ENCODE measurements at regions not wholly inside any gene's neighbourhood (a gene's known extent, or its start where the extent isn't known, plus 50 kb on each side); places are given as distances from the start of the nearest gene placed in this dataset.

DNA sequence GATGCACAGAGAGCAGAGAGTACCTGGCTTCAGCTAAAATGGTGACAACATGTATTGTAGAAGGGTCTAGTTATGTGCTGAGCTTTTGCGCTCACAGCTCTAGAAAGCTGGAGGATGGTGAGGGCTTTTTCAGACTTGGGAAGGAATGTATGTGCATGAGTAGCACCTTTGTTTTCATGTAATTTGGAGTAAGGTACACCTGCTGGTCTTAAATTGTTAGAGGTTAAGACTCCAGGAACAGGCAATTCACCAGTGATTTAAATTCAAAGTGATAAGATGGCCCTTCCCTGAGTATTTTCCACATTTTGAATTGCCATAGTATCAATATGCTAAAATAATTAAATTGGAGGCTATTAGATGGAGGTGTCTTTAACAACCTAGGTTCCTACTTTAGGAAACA, 436.4 kb upstream of the GOLIM4 start:
- DNase-seq (ENCODE audit: low read depth in 6 of 9, low spot score in 9 of 9), result no peak
- no peak overlapping the region for H3K27ac ChIP-seq (ENCODE audit: low read depth in 1 of 2, low read length in 1 of 2)
- H3K36me3 ChIP-seq (ENCODE audit: control insufficient read depth in 2 of 2, insufficient read depth in 2 of 2, low read length in 1 of 2), result no peaks in the 10 kb centered on the region
- H3K27me3 ChIP-seq (ENCODE audit: control insufficient read depth in 2 of 2, insufficient read depth in 1 of 2, low read length in 1 of 2), result no peaks in the 10 kb centered on the region
- WGBS, result 95% methylated on average over 1 of the region's 1 CpG
- H3K9me3 ChIP-seq (ENCODE audit: control insufficient read depth in 2 of 2, insufficient read depth in 1 of 2, low read length in 1 of 2), result no peaks in the 10 kb centered on the region
- H3K4me1 ChIP-seq (ENCODE audit: control insufficient read depth in 2 of 2, insufficient read depth in 2 of 2, low read length in 2 of 2), result no peaks in the 10 kb centered on the region
- H3K4me3 ChIP-seq (ENCODE audit: low read length in 2 of 2), result no peak overlapping the region

DNA sequence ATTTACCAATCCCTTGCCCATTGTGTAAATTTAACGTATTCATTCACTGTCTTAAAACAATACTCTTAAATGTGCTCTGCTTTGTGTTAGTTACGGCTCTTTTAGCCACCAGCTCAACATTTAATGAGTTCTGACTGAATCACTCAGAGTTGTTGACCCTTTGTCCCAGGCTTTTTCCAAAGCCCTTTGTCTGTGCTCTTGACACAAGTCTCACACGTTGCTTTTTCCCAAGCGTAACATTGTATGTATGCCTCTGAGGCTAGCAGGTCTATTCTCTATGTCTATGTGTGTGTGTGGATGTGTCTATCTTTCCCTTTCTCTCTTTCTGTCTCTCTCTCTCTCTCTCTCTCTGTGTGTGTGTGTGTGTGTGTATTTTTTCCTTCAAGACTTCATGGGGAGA, 435.4 kb upstream of the GOLIM4 start:
- Histone ChIP-seq H3K4me3 (ENCODE audit: low read length in 2 of 2) (no peak overlapping the region), H3K4me1 (ENCODE audit: control insufficient read depth in 2 of 2, insufficient read depth in 2 of 2, low read length in 2 of 2) (no peaks in the 10 kb centered on the region), H3K9me3 (ENCODE audit: control insufficient read depth in 2 of 2, insufficient read depth in 1 of 2, low read length in 1 of 2) (no peaks in the 10 kb centered on the region), H3K36me3 (ENCODE audit: control insufficient read depth in 2 of 2, insufficient read depth in 2 of 2, low read length in 1 of 2) (no peaks in the 10 kb centered on the region), H3K27ac (ENCODE audit: low read depth in 1 of 2, low read length in 1 of 2) (no peak overlapping the region), H3K27me3 (ENCODE audit: control insufficient read depth in 2 of 2, insufficient read depth in 1 of 2, low read length in 1 of 2) (no peaks in the 10 kb centered on the region)
- DNase-seq (ENCODE audit: low read depth in 6 of 9, low spot score in 9 of 9), result no peak
- WGBS, result 95% methylated on average over 4 of the region's 4 CpGs

DNA sequence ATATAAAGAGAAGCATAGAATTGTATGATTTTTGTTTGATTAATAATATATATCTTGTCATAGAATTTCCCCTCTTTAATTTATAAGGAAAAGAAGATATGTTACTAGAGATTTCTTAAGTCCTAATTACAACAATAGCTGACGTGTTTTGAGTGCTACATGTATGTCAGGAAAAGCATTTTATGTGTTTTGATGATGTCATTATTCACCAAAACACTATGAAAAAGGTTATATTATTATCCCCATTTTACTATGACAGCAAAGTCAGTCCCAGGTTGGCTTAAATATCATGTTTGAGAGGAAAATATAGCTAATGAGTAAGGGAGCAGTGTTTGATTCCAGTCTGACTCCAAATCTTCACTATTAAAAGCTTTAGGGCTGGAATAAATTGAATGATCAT, 428.4 kb upstream of the GOLIM4 start:
- Histone ChIP-seq H3K4me1 (ENCODE audit: control insufficient read depth in 2 of 2, insufficient read depth in 2 of 2, low read length in 2 of 2) (no peaks in the 10 kb centered on the region), H3K27me3 (ENCODE audit: control insufficient read depth in 2 of 2, insufficient read depth in 1 of 2, low read length in 1 of 2) (no peaks in the 10 kb centered on the region), H3K27ac (ENCODE audit: low read depth in 1 of 2, low read length in 1 of 2) (no peak overlapping the region), H3K36me3 (ENCODE audit: control insufficient read depth in 2 of 2, insufficient read depth in 2 of 2, low read length in 1 of 2) (no peaks in the 10 kb centered on the region), H3K9me3 (ENCODE audit: control insufficient read depth in 2 of 2, insufficient read depth in 1 of 2, low read length in 1 of 2) (no peaks in the 10 kb centered on the region), H3K4me3 (ENCODE audit: low read length in 2 of 2) (no peak overlapping the region)
- WGBS, result 94% methylated on average over 1 of the region's 1 CpG
- no peak for DNase-seq (ENCODE audit: low read depth in 6 of 9, low spot score in 9 of 9)

DNA sequence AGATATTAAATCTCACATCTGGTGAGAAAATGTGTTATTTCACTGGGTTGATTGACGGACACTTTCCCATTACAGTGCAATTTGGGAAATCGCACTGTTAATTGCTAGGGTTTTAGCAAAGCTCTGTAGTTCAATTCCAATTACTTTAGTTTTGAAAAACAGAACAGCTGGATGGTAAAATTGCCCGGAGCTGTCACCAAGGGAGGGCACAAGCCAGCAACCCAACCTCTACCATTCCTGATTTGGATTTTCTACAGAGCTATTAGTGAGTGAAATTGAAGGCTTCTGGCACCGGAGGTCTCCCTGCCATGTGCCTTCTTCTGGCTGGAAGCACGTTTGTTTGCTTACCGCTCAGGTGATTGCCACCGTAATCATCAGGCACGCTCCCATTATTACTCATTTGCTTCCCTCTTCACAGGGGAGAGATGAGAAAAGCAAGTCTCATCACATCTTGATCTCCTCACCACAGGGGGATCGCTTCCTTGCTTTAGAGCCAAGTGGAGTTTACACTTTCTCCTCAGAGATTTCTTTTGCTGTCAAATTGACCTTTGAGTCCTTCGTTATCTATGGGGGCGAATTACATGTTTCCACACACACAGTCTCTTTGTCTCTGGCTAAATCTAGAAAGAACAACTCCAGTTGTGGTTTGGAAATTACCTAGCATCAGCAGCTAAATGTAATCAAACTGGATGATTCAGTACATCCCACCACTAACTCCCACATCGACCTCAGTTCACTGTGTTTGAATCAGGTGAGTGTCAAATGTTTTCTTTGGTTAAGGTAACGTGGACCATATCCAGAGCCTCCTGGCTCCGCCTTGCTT, 421.7 kb upstream of the GOLIM4 start:
- 91% methylated on average over 14 of the region's 14 CpGs for WGBS
- H3K36me3 ChIP-seq (ENCODE audit: control insufficient read depth in 2 of 2, insufficient read depth in 2 of 2, low read length in 1 of 2), result no peaks in the 10 kb centered on the region
- no peak for DNase-seq (ENCODE audit: low read depth in 6 of 9, low spot score in 9 of 9)

DNA sequence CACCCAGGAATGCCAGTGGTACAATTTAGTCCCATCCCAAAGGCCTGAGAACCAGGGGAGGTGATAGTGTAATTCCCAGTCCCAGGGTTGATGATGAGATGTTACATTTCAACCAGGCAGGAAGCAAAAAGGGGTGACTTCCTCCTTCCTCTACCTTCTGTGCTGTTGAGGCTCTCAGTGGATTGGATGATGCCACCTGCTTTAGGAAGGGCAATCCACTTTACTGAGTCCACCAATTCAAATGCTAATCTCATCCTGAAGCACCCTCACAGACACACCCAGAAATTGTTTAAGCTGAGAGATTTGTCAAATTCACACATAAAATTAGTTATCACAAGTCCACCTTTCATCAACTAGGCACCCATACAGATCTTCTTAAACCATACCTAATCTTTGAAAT, 418.5 kb upstream of the GOLIM4 start:
- Histone ChIP-seq H3K36me3 (ENCODE audit: control insufficient read depth in 2 of 2, insufficient read depth in 2 of 2, low read length in 1 of 2) (no peaks in the 10 kb centered on the region), H3K27ac (ENCODE audit: low read depth in 1 of 2, low read length in 1 of 2) (no peak overlapping the region)
- DNase-seq (ENCODE audit: low read depth in 6 of 9, low spot score in 9 of 9), result no peak

More for the DNA sequence above, 421.7 kb upstream of the GOLIM4 start:
- no peaks in the 10 kb centered on the region for H3K27me3 ChIP-seq (ENCODE audit: control insufficient read depth in 2 of 2, insufficient read depth in 1 of 2, low read length in 1 of 2)
- H3K4me1 ChIP-seq (ENCODE audit: control insufficient read depth in 2 of 2, insufficient read depth in 2 of 2, low read length in 2 of 2), result no peaks in the 10 kb centered on the region
- H3K27ac ChIP-seq (ENCODE audit: low read depth in 1 of 2, low read length in 1 of 2), result no peak overlapping the region
- H3K9me3 ChIP-seq (ENCODE audit: control insufficient read depth in 2 of 2, insufficient read depth in 1 of 2, low read length in 1 of 2), result no peaks in the 10 kb centered on the region
- H3K4me3 ChIP-seq (ENCODE audit: low read length in 2 of 2), result no peak overlapping the region

DNA sequence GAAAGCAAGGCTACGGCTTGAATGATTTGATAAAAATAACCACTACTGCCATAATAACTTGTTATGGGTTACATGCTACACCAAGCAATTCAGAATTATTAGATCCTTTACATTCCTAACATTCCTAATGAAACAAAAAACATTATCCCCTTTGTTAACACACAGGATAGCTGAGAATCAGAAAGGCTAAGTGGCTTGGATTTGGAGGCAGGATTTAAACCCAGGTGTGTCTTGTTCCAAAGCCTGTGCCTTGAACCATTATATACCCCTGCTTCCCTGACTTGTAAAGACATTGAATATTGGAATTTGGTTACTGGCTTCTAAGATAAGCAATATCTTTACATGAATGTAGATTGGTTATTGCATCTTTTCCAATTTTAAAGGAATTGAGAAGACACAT, 417.1 kb upstream of the GOLIM4 start:
- 96% methylated on average over 1 of the region's 1 CpG for WGBS
- no peak for DNase-seq (ENCODE audit: low read depth in 6 of 9, low spot score in 9 of 9)
- H3K36me3 ChIP-seq (ENCODE audit: control insufficient read depth in 2 of 2, insufficient read depth in 2 of 2, low read length in 1 of 2), result no peaks in the 10 kb centered on the region
- H3K27ac ChIP-seq (ENCODE audit: low read depth in 1 of 2, low read length in 1 of 2), result no peak overlapping the region
- no peaks in the 10 kb centered on the region for H3K9me3 ChIP-seq (ENCODE audit: control insufficient read depth in 2 of 2, insufficient read depth in 1 of 2, low read length in 1 of 2)
- no peaks in the 10 kb centered on the region for H3K4me1 ChIP-seq (ENCODE audit: control insufficient read depth in 2 of 2, insufficient read depth in 2 of 2, low read length in 2 of 2)
- no peak overlapping the region for H3K4me3 ChIP-seq (ENCODE audit: low read length in 2 of 2)
- H3K27me3 ChIP-seq (ENCODE audit: control insufficient read depth in 2 of 2, insufficient read depth in 1 of 2, low read length in 1 of 2), result no peaks in the 10 kb centered on the region

More for the DNA sequence above, 418.5 kb upstream of the GOLIM4 start:
- no peaks in the 10 kb centered on the region for H3K9me3 ChIP-seq (ENCODE audit: control insufficient read depth in 2 of 2, insufficient read depth in 1 of 2, low read length in 1 of 2)
- H3K4me1 ChIP-seq (ENCODE audit: control insufficient read depth in 2 of 2, insufficient read depth in 2 of 2, low read length in 2 of 2), result no peaks in the 10 kb centered on the region
- no peaks in the 10 kb centered on the region for H3K27me3 ChIP-seq (ENCODE audit: control insufficient read depth in 2 of 2, insufficient read depth in 1 of 2, low read length in 1 of 2)
- no peak overlapping the region for H3K4me3 ChIP-seq (ENCODE audit: low read length in 2 of 2)

DNA sequence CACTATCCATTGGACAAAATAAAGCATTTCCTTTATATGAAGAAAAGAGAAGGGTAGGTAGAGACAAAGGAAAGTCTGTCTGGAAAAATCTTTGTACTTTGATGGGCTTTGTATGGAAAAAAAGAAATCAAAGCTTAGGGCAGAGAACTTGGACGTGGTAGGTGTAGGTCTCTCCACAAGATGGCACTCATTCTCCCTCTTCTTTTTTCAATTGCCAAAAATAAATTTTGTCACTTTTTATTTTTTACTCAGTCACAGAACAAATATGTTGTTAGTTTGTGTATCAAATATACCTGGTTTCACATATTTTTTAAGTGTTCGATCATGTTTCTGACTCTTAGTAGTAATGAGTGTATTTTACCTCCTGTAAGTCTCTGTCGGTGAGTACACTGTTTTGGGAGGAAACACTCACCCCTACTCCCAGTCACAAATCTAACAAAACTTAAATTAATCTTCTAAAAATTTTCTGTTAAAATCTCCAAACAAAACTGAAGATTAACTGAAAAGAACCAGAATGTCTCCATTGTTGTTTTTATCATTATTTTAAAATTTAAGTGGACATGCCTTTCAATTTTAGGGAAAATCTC, 415.8 kb upstream of the GOLIM4 start:
- H3K4me3 ChIP-seq (ENCODE audit: low read length in 2 of 2), result no peak overlapping the region
- no peaks in the 10 kb centered on the region for H3K9me3 ChIP-seq (ENCODE audit: control insufficient read depth in 2 of 2, insufficient read depth in 1 of 2, low read length in 1 of 2)
- no peak overlapping the region for H3K27ac ChIP-seq (ENCODE audit: low read depth in 1 of 2, low read length in 1 of 2)
- no peak for DNase-seq (ENCODE audit: low read depth in 6 of 9, low spot score in 9 of 9)
- H3K36me3 ChIP-seq (ENCODE audit: control insufficient read depth in 2 of 2, insufficient read depth in 2 of 2, low read length in 1 of 2), result no peaks in the 10 kb centered on the region
- H3K27me3 ChIP-seq (ENCODE audit: control insufficient read depth in 2 of 2, insufficient read depth in 1 of 2, low read length in 1 of 2), result no peaks in the 10 kb centered on the region
- WGBS, result 70% methylated on average over 3 of the region's 3 CpGs
- no peaks in the 10 kb centered on the region for H3K4me1 ChIP-seq (ENCODE audit: control insufficient read depth in 2 of 2, insufficient read depth in 2 of 2, low read length in 2 of 2)

DNA sequence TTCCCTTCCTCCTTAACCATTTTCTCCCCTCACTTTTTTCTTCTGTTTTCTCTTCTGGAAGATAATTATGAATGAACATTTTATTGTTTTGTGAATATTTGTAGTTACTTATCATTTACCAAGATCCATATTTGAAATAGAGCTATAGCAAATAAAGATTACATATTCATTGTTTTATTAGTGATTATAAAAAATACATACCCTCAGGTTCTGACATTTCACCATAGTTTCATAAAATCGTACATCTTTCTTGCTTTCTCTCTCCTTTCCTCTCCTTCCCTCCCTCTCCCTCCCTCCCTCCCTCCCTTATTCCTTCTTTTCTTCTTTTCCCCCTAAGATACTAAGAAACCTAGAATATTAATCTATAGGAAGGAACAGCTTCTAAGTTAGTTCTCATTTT, 410.9 kb upstream of the GOLIM4 start:
- no peak overlapping the region for H3K27ac ChIP-seq (ENCODE audit: low read depth in 1 of 2, low read length in 1 of 2)
- no peaks in the 10 kb centered on the region for H3K4me1 ChIP-seq (ENCODE audit: control insufficient read depth in 2 of 2, insufficient read depth in 2 of 2, low read length in 2 of 2)
- no peaks in the 10 kb centered on the region for H3K9me3 ChIP-seq (ENCODE audit: control insufficient read depth in 2 of 2, insufficient read depth in 1 of 2, low read length in 1 of 2)
- H3K27me3 ChIP-seq (ENCODE audit: control insufficient read depth in 2 of 2, insufficient read depth in 1 of 2, low read length in 1 of 2), result no peaks in the 10 kb centered on the region
- 88% methylated on average over 1 of the region's 1 CpG for WGBS
- no peaks in the 10 kb centered on the region for H3K36me3 ChIP-seq (ENCODE audit: control insufficient read depth in 2 of 2, insufficient read depth in 2 of 2, low read length in 1 of 2)
- H3K4me3 ChIP-seq (ENCODE audit: low read length in 2 of 2), result no peak overlapping the region
- DNase-seq (ENCODE audit: low read depth in 6 of 9, low spot score in 9 of 9), result no peak

DNA sequence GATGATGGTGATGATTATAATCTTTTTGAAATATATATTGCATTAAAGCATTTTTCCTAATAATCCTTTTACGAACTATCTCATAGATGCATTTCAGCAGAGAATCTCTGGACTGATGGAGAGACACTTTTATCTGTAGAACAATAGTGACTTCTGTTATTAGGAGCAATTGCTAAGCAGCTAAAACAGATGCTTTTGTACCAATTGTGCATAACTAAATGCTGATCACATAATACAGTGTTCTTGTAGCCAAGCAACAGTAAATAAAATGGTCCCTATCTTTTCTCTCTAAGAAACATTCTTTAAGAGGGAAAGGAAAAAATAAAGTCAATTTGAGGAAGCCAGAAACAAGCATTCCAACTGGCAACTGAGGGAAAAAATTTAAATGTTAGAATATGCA, 405.8 kb upstream of the GOLIM4 start:
- Histone ChIP-seq H3K27ac (ENCODE audit: low read depth in 1 of 2, low read length in 1 of 2) (no peak overlapping the region), H3K4me3 (ENCODE audit: low read length in 2 of 2) (no peak overlapping the region), H3K36me3 (ENCODE audit: control insufficient read depth in 2 of 2, insufficient read depth in 2 of 2, low read length in 1 of 2) (no peaks in the 10 kb centered on the region), H3K27me3 (ENCODE audit: control insufficient read depth in 2 of 2, insufficient read depth in 1 of 2, low read length in 1 of 2) (no peaks in the 10 kb centered on the region), H3K9me3 (ENCODE audit: control insufficient read depth in 2 of 2, insufficient read depth in 1 of 2, low read length in 1 of 2) (no peaks in the 10 kb centered on the region), H3K4me1 (ENCODE audit: control insufficient read depth in 2 of 2, insufficient read depth in 2 of 2, low read length in 2 of 2) (no peaks in the 10 kb centered on the region)
- no peak for DNase-seq (ENCODE audit: low read depth in 6 of 9, low spot score in 9 of 9)
- WGBS, result 96% methylated on average over 1 of the region's 1 CpG

Data from thymus (tissue), 11 donors.